HG02642 (cell line): ENCODE measurements at regions not wholly inside any gene's neighbourhood (a gene's known extent, or its start where the extent isn't known, plus 50 kb on each side); places are given as distances from the start of the nearest gene placed in this dataset.
A peak's percentile ranks its signal among the peaks of the same experiment; 100 is the strongest.
"Not testable (repeated sequence)": the region's sequence is repeated elsewhere in the genome, so short reads cannot be mapped to it uniquely, and the experiment has no call there.

ENCODE experiments used
- ATAC-seq: cut with Tn5 transposase; IDR thresholded peaks from one replicate; pipeline ENCODE4 v1.9.1; 2021; ENCODE audit warnings: mild to moderate bottlenecking; ENCODE audit not compliant: unreplicated experiment, poor library complexity

DNA sequence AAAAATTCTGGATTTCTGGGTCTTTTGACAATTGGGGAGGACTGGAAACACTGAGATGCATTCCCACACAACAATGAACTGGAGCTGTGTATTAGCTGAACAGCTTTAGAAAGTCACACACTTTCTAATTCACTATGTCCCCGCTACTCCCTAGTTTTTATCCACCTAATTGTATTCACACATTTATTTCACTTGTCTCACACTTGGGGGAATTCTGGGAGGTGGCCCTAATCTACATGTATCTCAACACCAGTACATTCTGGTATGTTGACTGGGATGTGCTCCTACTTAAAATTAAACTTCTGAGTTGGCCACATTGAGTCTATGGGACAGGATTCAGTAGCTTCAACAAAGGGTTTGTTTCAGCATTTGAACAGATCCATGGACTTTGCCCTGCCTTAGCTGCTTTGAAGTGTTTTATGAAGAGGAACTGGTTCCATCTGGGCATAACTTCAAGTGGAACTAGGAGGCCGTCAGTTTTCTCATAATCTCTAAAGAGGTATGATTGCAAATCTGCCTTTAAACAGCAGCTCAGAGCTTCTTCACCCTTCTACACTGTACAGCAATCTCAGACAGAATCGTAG, 106.5 kb upstream of the CMC1 start:
- no peak for ATAC-seq

DNA sequence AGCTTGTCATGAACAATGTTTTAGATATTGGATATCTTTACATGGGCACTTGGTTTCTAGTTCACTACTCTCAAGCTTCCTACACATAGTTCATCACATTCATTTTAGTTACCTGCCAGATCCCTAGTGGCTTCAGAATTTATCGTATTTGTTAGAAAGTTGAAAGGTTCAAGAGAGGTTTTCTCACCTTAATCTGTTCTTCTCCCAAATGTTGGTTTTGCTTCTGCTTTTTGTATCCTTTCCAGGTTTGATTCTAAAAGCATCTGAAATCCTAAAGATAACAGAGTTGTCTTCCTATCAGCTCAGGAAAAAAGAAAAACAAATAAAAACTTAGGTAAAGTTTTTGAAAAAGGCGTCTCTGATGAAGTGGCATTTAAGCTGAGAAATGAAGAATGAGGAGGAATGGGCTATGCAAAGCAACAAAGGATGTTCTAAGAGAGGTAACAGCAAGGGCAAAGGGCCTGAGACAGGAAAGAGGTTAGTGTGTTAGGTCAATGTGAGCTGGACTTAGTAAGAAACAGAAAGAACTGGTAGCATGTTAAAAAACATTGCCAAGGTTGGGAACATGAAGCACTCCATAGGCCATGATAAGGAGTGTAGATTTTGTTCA, 104.7 kb upstream of the CMC1 start:
- no peak for ATAC-seq

DNA sequence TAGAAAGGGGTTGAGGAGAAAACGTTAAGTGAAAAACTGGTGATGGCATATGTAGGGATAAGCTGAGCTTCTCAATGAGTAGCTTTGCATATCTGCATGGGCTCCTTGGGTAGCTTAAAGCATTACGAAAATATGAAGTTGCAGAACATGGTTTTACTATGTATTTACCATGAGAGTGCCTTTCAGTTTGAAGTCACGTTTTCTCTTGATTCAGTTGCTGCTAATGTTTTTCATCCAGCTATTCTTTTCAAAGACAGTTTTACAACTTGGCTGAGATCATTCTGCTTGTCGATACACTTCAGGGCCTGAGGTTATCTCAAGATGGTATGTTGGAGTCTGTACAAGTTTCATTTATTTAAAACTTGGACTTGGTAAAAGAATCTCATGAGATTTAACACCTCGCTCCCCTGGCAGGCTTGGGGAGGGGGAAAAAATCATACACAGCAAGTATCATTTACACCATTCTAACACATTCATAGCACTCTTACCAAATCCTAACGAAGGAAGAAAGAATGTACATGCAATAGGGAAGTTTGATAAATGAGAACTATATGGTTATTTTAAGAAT, 103.3 kb upstream of the CMC1 start:
- no peak for ATAC-seq

DNA sequence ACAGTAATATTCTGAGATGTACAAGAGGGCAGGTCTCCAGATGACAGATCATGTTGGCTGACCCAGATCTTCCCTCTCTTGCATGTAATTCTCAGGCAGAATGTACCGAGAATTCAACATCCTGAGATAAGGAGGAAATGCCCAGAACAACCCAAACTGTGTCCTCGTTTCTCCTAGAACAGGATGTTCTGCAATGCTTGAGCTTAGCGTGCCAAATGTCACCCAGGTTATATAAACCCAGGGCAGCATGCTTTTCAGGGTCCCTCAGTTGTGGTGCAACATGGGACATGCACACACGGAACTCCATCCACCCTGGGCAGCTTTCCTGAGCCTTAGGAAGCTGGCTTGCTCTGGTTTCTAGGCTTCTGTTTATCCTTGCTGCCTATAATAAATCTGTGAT, 102.1 kb upstream of the CMC1 start:
- ATAC-seq: no peak

DNA sequence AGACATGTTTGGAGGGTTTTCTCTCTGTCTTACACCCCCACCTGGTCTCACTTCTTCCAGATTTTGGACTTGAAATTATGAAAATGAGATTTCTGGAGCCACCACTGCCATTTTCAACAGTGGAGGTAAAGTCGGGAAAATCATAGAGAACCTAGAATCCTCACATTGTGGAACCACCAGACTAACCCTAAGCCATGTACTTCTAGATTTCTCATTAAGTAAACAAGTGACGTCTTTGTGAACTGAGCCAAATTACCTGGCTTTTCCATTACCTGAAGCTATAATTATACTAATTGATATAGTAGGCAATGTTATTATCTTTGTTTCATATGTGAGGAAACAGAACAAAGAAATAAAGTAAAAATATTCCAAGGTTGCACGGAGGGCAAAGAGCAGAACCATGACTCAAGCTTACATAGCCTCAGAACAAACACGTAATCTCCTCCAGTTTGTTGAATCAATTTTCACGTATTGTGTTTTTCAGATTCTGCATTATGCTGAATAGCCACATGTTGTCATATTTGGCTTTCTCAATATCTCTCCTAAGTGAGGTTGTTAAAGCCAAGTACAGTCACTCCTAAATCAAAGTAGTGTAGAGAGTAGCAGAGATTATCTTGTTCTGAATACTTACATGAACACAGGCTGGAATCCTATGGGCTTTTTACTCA, 101.3 kb upstream of the CMC1 start:
- no peak for ATAC-seq

DNA sequence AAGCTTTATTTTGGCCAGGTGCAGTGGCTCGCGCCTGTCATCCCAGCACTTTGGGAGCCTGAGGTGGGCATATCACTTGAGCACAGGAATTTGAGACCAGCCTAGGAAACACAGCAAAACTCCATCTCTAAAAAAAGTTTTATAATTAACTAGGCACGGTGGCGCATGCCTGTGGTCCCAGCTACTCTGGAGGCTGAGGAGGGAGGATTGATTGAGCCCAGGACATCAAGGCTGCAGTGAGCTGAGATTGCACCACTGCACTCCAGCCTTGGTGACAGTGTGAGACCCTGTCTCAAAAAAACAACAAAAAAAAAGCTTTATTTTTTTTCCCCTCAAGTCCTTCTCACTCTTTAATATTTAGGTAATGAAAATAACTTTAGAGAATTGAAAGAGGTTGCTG, 100.8 kb upstream of the CMC1 start:
- ATAC-seq: no peak

DNA sequence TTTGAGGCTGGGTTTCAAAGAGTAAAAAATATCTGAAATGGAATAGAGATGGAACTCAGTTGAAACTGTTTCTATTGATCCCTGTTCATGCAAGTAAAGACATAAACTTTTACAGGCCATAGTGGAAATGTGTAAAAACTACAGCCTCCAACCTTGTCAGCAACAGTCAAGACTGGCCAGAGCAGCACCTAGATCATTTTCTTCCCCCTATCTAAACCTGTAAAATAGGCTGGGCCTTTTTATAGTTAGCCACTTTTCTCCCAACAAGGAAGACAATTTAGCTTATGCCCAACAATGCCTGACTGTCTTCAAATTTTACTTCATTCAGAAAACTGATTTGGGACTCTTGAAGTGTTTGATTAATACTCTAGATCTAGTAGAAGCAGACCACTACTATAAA, 91.5 kb upstream of the CMC1 start:
- ATAC-seq: no peak

DNA sequence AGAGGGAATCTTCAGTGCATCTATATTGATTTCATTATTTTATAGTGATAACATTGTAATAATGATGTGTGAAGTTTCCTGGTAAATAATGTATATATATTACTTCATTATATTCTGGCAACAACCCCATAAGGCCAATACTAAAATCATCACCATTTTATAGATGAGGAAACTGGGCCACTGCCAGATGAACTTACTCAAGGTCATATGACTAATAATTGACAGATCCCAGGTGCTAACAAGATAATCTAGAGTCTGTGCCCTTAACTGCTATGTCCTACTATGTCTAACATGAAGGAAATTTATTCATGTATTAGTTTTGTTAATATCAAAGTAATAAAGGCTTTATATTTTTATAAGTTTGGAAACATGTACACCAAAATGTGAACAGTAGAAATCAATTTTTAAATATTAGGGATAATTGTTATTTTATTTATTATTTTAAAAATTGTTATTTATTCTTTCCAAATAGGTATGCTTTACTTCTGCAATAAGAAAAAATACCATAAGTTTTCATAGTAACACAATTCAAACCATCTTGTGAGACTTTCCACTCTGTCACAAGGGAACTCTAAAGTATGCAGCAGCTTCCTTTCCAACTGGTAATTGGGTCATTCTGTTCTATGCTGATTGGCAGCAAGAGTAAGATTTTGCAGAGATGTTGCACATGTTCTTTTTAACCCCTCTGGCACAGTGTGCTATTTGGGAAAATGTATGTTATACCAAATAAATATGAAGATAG, 90.8 kb upstream of the CMC1 start:
- no peak for ATAC-seq

DNA sequence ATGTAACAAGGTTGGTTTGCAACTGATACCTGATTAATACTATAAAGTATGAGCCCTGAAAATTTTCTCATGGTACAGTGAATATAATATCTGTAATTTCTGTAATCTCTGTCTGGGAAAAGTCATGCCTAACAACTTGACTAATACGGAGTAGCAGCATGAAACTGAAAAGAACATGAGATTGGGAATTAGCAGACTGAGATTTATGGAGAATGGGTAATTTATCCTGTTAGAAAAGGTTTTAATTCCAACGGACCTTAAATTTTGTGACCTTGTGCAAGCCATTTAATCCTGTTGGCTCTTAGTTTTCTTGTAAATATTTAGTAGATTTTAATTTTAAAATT, 90.2 kb upstream of the CMC1 start:
- no peak for ATAC-seq

DNA sequence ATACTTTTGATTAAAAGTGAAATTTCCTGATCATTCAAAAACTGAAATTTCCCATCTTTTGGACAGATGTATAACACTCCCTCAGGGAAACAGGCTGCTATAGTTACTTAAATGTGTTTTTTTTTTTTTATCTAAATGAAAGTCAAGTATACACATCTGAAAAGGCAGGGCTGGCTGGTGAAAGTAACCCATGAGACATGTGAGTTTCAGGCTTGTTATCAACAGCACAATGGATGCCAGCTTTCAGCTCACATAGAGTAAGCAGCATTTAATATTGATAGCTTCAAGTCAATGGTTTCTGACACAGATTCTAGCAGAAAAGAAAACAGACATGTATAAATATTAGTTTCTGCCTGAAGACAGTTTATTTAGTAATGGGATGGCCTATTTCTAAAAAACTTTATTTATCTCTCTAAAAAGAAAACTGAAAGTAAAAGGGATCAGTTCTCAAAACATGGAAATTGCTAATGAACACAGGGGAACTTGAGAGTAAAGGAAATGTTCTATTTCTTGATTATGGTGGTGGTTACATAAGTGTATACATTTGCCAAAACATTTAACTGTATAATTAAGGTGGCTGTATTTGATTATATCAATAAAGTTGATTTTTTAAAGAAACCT, 89.7 kb upstream of the CMC1 start:
- peak; percentile 87 for ATAC-seq

DNA sequence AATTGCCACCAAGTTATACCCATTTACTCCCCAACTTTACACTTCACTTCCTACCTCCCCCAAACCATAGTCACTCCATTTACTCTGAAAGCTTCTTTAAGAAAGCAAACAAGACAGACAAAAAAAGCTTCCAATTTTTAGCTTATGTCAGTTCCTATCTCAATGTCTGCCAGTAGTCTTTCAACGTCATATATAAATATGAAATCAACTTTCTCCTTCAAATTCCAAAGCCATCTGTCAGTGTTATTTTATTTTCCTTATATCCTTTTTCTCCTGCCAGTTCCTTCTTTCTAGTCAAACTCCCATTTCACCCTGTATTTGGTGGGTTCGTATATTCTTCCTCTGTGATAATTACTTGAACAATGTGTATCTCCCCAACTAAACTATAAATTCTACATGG, 85.8 kb upstream of the CMC1 start:
- no peak for ATAC-seq

DNA sequence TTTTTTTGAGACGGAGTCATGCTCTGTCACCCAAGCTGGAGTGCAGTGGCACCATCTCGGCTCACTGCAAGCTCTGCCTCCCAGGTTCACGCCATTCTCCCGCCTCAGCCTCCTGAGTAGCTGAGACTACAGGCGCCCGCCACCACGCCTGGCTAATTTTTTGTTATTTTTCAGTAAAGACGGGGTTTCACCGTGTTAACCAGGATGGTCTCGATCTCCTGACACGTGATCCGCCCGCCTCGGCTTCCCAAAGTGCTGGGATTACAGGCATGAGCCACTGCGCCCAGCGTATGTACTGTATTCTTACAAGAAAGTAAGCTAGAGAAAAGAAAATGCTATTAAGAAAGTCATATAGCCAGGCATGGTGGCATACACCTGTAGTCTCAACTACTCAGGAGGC, 84.8 kb upstream of the CMC1 start:
- ATAC-seq: not testable (repeated sequence)

DNA sequence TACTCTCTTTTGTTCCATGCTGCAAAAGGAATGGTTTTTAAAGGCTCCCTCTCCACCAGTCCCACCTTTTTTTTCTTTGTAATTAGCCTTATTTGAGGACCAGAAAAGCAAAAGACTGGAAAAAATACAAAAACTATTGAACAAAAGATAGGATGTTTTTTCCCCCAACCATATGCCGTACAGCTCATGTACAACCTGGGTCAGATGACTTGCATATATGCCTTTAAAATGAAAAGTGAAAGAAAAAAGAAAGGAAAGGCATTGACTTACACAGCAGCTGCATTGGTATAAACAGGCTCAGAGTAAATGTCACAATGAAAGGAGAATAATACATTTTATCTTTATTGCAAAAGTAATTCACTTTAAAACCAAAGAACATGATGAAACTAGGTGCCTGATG, 69.5 kb upstream of the CMC1 start:
- peak; percentile 71 for ATAC-seq

DNA sequence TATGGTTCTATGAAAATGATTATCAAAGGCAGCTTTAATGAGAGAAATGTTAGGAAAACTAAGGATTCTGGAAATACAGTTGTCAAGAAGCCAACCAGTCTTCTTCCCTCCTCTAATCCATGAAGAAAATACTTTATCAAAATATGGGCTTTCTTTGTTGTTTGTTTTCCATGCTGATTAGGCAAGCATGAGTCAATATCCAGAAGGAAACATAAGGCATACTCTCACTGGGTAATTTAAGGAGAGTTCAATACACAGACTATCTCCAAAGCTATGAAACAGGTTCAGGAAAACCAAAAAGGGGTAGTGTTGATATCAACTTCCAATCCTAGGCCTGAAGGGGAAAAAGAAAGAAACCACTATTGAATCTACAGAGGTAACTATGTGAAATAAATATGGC, 68.7 kb upstream of the CMC1 start:
- no peak for ATAC-seq

DNA sequence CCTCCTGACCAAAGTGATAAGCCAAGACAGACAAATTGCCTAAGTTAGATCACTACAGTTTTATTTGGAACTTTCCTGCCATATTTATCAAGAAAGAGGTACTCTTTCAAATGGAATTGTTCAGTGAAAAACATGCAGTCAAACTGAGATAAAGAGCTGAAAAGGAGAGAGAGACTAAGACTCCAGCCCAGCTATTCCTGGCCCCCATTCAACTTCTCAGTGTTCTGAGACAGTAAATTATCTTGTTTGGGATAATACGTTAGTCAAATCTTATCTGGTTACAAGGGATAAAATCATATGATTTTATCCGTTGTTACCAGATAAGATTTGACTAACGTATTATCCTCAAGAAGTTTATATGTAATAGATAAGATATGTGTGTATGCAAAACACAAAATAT, 67.6 kb upstream of the CMC1 start:
- ATAC-seq: no peak

DNA sequence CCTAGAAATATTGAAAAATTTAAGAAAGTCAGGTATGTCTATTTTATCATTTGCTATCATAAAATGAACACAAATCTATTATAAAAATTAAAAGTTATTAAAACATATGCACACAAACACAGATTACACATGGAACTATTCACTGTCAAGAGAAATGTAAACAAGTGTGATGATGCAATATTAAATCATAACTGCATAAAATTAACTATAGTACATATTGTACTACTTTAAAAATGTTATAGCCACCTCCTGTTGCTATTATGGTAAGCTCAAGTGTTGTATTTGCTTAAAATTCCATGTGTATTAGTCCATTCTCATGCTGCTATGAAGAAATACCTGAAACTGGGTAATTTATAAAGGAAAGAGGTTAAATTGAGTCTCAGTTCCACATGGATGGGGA, 54.7 kb upstream of the CMC1 start:
- ATAC-seq: no peak

DNA sequence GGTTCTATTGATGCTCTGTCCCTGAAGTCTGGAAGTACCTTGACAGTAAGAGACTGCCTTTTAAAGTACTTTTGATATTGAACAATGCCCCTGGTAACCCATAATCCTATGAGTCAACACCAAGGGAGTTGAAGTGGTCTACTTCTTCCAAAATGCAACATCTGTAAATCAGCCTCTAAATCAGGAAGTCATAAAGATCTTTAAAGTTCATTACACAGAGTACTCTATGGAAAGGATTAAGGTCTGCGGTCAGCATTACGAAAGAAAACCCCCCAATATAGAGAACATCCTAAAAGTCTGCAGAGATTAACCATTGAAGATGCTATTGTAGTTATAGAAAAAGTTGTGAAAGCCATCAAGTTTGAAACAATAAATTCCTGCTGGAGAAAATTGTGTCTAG, 52.7 kb upstream of the CMC1 start:
- no peak for ATAC-seq

DNA sequence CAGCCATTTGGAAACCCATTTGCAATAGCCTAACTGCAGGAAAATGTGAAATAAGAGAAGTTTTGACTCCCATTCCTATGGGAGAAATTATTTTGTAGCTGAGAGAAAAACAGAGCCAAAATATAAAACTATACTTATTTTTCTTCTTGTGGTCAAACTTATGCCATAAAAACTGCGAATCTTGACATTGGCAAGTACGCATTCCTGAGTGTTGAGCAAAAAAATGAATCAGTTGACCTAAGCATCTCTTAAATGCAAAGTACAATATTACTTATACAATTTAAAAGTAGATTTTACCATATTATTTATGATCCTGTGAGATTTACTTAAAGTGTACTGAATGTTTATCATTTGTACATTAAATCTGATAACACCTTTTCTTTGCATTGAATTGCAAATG, 50.1 kb upstream of the CMC1 start:
- ATAC-seq: no peak
